ENCODE measurements at regions not wholly inside any gene's neighbourhood (a gene's known extent, or its start where the extent isn't known, plus 50 kb on each side); places are given as distances from the start of the nearest gene placed in this dataset.

DNA sequence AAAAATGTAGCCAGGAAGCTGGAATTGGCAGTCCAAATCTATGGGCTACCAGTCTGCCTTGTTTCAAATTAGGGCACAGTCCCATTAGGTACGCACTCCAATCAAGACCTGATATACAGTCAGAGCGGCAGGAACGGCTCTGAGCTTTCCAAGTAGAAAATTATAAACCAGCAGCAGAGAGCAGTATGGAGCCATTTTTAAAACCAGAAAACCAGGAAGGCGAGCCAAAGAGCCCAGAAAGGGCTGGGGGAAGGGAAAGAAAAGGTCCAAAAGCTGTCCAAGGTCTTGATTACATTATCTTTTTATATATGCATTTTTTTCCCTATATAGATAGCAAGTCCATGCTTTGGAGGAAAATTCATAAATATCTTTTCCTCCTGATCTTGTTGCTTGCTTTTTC is 719.0 kb downstream of the RWDD3 start:
- H3K27me3 ChIP-seq (ENCODE audit: control insufficient read depth in 2 of 2, insufficient read depth in 2 of 2, low read length in 2 of 2), result no peaks in the 10 kb centered on the region
- ATAC-seq (no peak), FAIRE-seq (no peak), DNase-seq (ENCODE audit: extremely low read depth in 1 of 4, low spot score in 3 of 4) (no peak)
- no peaks in the 10 kb centered on the region for H3K36me3 ChIP-seq (ENCODE audit: control insufficient read depth, insufficient read depth, low read length)
- H3K79me2 ChIP-seq (ENCODE audit: control insufficient read depth, insufficient read depth, low read length), result no peaks in the 10 kb centered on the region
- TF ChIP-seq, protein P1, sequence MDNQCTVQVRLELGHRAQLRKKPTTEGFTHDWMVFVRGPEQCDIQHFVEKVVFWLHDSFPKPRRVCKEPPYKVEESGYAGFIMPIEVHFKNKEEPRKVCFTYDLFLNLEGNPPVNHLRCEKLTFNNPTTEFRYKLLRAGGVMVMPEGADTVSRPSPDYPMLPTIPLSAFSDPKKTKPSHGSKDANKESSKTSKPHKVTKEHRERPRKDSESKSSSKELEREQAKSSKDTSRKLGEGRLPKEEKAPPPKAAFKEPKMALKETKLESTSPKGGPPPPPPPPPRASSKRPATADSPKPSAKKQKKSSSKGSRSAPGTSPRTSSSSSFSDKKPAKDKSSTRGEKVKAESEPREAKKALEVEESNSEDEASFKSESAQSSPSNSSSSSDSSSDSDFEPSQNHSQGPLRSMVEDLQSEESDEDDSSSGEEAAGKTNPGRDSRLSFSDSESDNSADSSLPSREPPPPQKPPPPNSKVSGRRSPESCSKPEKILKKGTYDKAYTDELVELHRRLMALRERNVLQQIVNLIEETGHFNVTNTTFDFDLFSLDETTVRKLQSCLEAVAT (IDR thresholded peaks at IDR 0.05), result no peak
- no peak for TF ChIP-seq BHLHE40 (IDR thresholded peaks at IDR 0.05; ENCODE audit: low read length)
- TF ChIP-seq GABPB1 (CRISPR knock-in tag; IDR thresholded peaks at IDR 0.05), result no peak
- TF ChIP-seq SIN3A (IDR thresholded peaks at IDR 0.05; ENCODE audit: borderline replicate concordance in 2 of 2, control insufficient read depth in 1 of 2, low read depth in 2 of 2, low read length in 2 of 2), result no peak
- no peak for TF ChIP-seq CEBPB (tag; IDR thresholded peaks at IDR 0.05)
- no peak for TF ChIP-seq ZNF253 (CRISPR knock-in tag; conservative IDR thresholded peaks at IDR 0.05)
- no peak for TF ChIP-seq LARP7 (IDR thresholded peaks at IDR 0.05)
- TF ChIP-seq, protein P2, sequence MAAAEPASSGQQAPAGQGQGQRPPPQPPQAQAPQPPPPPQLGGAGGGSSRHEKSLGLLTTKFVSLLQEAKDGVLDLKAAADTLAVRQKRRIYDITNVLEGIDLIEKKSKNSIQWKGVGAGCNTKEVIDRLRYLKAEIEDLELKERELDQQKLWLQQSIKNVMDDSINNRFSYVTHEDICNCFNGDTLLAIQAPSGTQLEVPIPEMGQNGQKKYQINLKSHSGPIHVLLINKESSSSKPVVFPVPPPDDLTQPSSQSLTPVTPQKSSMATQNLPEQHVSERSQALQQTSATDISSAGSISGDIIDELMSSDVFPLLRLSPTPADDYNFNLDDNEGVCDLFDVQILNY (CRISPR knock-in tag; IDR thresholded peaks at IDR 0.05), result no peak
- no peaks in the 10 kb centered on the region for H3K9me1 ChIP-seq (ENCODE audit: control insufficient read depth, insufficient read depth, low read length)
- H3K4me1 ChIP-seq (replicated peaks in 1 of 2; ENCODE audit: control insufficient read depth in 2 of 2, insufficient read depth in 2 of 2, low read length in 2 of 2), result no peaks in the 10 kb centered on the region
- no peak overlapping the region for H3K4me3 ChIP-seq
- H2AFZ ChIP-seq (ENCODE audit: low read depth, low read length), result no peak overlapping the region
- in situ Hi-C loops (cut with MboI) (no loop called here), intact Hi-C loops (cut with micrococcal nuclease) (no loop called here)
- H3K4me2 ChIP-seq (ENCODE audit: insufficient read depth, low read length), result no peak overlapping the region
- no TSS peak for BruUV-seq (replicated peaks)
- 0% methylated on average over 4 of the region's 4 CpGs for WGBS (ENCODE audit: insufficient coverage, low coverage, missing lambda C conversion rate)
- ChIA-PET CTCF (ENCODE audit: low intra/inter-chr PET ratio) (interaction anchor here (0.7 kb wide), 1 partner anchor 799 kb away, joined by 3 read pairs; no protein-coding TSS in a partner anchor), POLR2A (no interaction called here)
- no peak overlapping the region for H3K27ac ChIP-seq (ENCODE audit: extremely low read depth, low read depth, low read length)
- no peaks in the 10 kb centered on the region for H3K9me3 ChIP-seq (replicated peaks; ENCODE audit: control insufficient read depth, insufficient read depth, low read depth, low read length)
- H4K20me1 ChIP-seq (replicated peaks; ENCODE audit: control insufficient read depth, insufficient read depth, low read length), result no peaks in the 10 kb centered on the region
- no peak overlapping the region for H3K9ac ChIP-seq (ENCODE audit: insufficient read depth in 1 of 2, low read depth in 2 of 2, low read length in 2 of 2)
